Activated CD8-positive, alpha-beta memory T cell treated with anti-CD3 and anti-CD28 coated beads, Interleukin-2, amount 10 ng/mL, durations not matched to agents 7 days and 5 days (primary cell): ENCODE measurements at regions not wholly inside any gene's neighbourhood (a gene's known extent, or its start where the extent isn't known, plus 50 kb on each side); places are given as distances from the start of the nearest gene placed in this dataset.

ENCODE experiments used
- ATAC-seq: fragments of 150-1000 bp; cut with Tn5 transposase; one replicate; pipeline ENCODE4 v1.10.0; 2021; ENCODE audit warnings: moderate library complexity
- CTCF ChIA-PET: fragments of 350-600 bp; sonication (Branson Sonifier 250); formaldehyde crosslinking; loops from one replicate; lab custom pipeline; 2021; ENCODE audit warnings: antibody characterized with exemption; lab: Charles Lee
- DNase-seq: peaks from one replicate; pipeline ENCODE4 v3.0.0-alpha.2; 2020
- H3K27ac Mint-ChIP-seq: one replicate; pipeline ENCODE4 v1.8.0; 2021; ENCODE audit warnings: mild to moderate bottlenecking, mixed read lengths
- H3K27me3 Mint-ChIP-seq: one replicate; pipeline ENCODE4 v1.8.0; 2021; ENCODE audit warnings: mixed read lengths
- H3K36me3 Mint-ChIP-seq: one replicate; pipeline ENCODE4 v1.8.0; 2021; ENCODE audit warnings: mild to moderate bottlenecking, mixed read lengths
- H3K4me1 Mint-ChIP-seq: one replicate; pipeline ENCODE4 v1.8.0; 2021; ENCODE audit warnings: mixed read lengths
- H3K4me3 Mint-ChIP-seq: one replicate; pipeline ENCODE4 v1.8.0; 2021; ENCODE audit warnings: mild to moderate bottlenecking, moderate library complexity, mixed read lengths
- H3K9me3 Mint-ChIP-seq: one replicate; pipeline ENCODE4 v1.8.0; 2022; ENCODE audit warnings: low read depth, mixed read lengths

- Mint-ChIP-seq H3K4me1 (peaks cover 2% of the 10 kb centered on the region), H3K4me3 (no peak overlapping the region), H3K9me3 (no peaks in the 10 kb centered on the region), H3K27ac (no peak overlapping the region), H3K36me3 (no peaks in the 10 kb centered on the region), H3K27me3 (peaks cover 6% of the 10 kb centered on the region)
- ATAC-seq (no peak), DNase-seq (no peak)
- CTCF ChIA-PET, result no interaction called here
Observed at GRCh38 chr7:24404315-24404714, 120.3 kb downstream of the NPY start.

- CTCF ChIA-PET, result no interaction called here
- DNase-seq (no peak), ATAC-seq (no peak)
- Mint-ChIP-seq H3K27me3 (peaks cover 6% of the 10 kb centered on the region), H3K27ac (no peak overlapping the region), H3K9me3 (no peaks in the 10 kb centered on the region), H3K4me1 (peaks cover 2% of the 10 kb centered on the region), H3K4me3 (no peak overlapping the region), H3K36me3 (no peaks in the 10 kb centered on the region)
Observed at GRCh38 chr7:24405002-24405401, 121.0 kb downstream of the NPY start.

GRCh38 chr7:24406053-24406788, 122.2 kb downstream of the NPY start:
- CTCF ChIA-PET, result interaction anchor here (1.4 kb wide), 1 partner anchor 18 kb away, joined by 4 read pairs; no protein-coding TSS in a partner anchor
- peaks cover 6% of the 10 kb centered on the region for H3K27me3 Mint-ChIP-seq

GRCh38 chr7:24406789-24407299, 122.9 kb downstream of the NPY start:
- CTCF ChIA-PET, result interaction anchor here (1.4 kb wide), 1 partner anchor 18 kb away, joined by 4 read pairs; no protein-coding TSS in a partner anchor
- no peaks in the 10 kb centered on the region for H3K36me3 Mint-ChIP-seq
- peaks cover 6% of the 10 kb centered on the region for H3K27me3 Mint-ChIP-seq
- no peak for ATAC-seq
- H3K9me3 Mint-ChIP-seq, result no peaks in the 10 kb centered on the region
- DNase-seq, result no peak
- no peak overlapping the region for H3K27ac Mint-ChIP-seq
- peaks cover 2% of the 10 kb centered on the region for H3K4me1 Mint-ChIP-seq
- no peak overlapping the region for H3K4me3 Mint-ChIP-seq

More at GRCh38 chr7:24406053-24406788, 122.2 kb downstream of the NPY start:
- H3K4me1 Mint-ChIP-seq, result peaks cover 2% of the 10 kb centered on the region
- DNase-seq, result no peak
- H3K27ac Mint-ChIP-seq, result no peak overlapping the region
- ATAC-seq, result no peak
- H3K4me3 Mint-ChIP-seq, result no peak overlapping the region
- no peaks in the 10 kb centered on the region for H3K9me3 Mint-ChIP-seq
- H3K36me3 Mint-ChIP-seq, result no peaks in the 10 kb centered on the region

GRCh38 chr7:24407965-24408364, 124.0 kb downstream of the NPY start:
- peaks cover 8% of the 10 kb centered on the region for H3K27me3 Mint-ChIP-seq
- H3K9me3 Mint-ChIP-seq, result no peaks in the 10 kb centered on the region
- no peak overlapping the region for H3K27ac Mint-ChIP-seq
- peaks cover 1% of the 10 kb centered on the region for H3K36me3 Mint-ChIP-seq
- DNase-seq, result no peak
- ATAC-seq, result no peak
- CTCF ChIA-PET, result interaction anchor here (1.4 kb wide), 1 partner anchor 19 kb away, joined by 4 read pairs; no protein-coding TSS in a partner anchor
- H3K4me1 Mint-ChIP-seq, result peaks cover 2% of the 10 kb centered on the region
- H3K4me3 Mint-ChIP-seq, result no peak overlapping the region

- Mint-ChIP-seq H3K27ac (no peak overlapping the region), H3K4me1 (peaks cover 2% of the 10 kb centered on the region), H3K36me3 (peaks cover 1% of the 10 kb centered on the region), H3K27me3 (peaks cover 9% of the 10 kb centered on the region), H3K4me3 (no peak overlapping the region), H3K9me3 (peaks cover 3% of the 10 kb centered on the region)
- CTCF ChIA-PET, result no interaction called here
- DNase-seq, result no peak
- ATAC-seq, result no peak
Observed at GRCh38 chr7:24408798-24409430, 124.9 kb downstream of the NPY start.

- no peak overlapping the region for H3K27ac Mint-ChIP-seq
- peaks cover 1% of the 10 kb centered on the region for H3K36me3 Mint-ChIP-seq
- ATAC-seq (no peak), DNase-seq (no peak)
- no peak overlapping the region for H3K4me3 Mint-ChIP-seq
- CTCF ChIA-PET, result no interaction called here
- H3K27me3 Mint-ChIP-seq, result peaks cover 11% of the 10 kb centered on the region
- peaks cover 3% of the 10 kb centered on the region for H3K9me3 Mint-ChIP-seq
- peaks cover 2% of the 10 kb centered on the region for H3K4me1 Mint-ChIP-seq
Observed at GRCh38 chr7:24409431-24410024, 125.5 kb downstream of the NPY start.

GRCh38 chr7:24411226-24411625, 127.2 kb downstream of the NPY start:
- no peak for DNase-seq
- CTCF ChIA-PET, result no interaction called here
- no peak for ATAC-seq
- Mint-ChIP-seq H3K27me3 (peaks cover 8% of the 10 kb centered on the region), H3K36me3 (peaks cover 1% of the 10 kb centered on the region), H3K4me3 (no peak overlapping the region), H3K9me3 (peaks cover 3% of the 10 kb centered on the region), H3K27ac (no peak overlapping the region), H3K4me1 (no peaks in the 10 kb centered on the region)

- H3K9me3 Mint-ChIP-seq, result peaks cover 3% of the 10 kb centered on the region
- CTCF ChIA-PET, result no interaction called here
- H3K27me3 Mint-ChIP-seq, result peaks cover 13% of the 10 kb centered on the region
- no peaks in the 10 kb centered on the region for H3K36me3 Mint-ChIP-seq
- H3K4me1 Mint-ChIP-seq, result no peaks in the 10 kb centered on the region
- DNase-seq, result no peak
- no peak overlapping the region for H3K27ac Mint-ChIP-seq
- H3K4me3 Mint-ChIP-seq, result no peak overlapping the region
- ATAC-seq, result no peak
Observed at GRCh38 chr7:24417526-24418120, 133.6 kb downstream of the NPY start.

GRCh38 chr7:24419077-24419476, 135.1 kb downstream of the NPY start:
- no peak for DNase-seq
- H3K27ac Mint-ChIP-seq, result no peak overlapping the region
- no peaks in the 10 kb centered on the region for H3K36me3 Mint-ChIP-seq
- H3K4me1 Mint-ChIP-seq, result no peaks in the 10 kb centered on the region
- ATAC-seq, result no peak
- H3K9me3 Mint-ChIP-seq, result no peaks in the 10 kb centered on the region
- no peak overlapping the region for H3K4me3 Mint-ChIP-seq
- H3K27me3 Mint-ChIP-seq, result peaks cover 8% of the 10 kb centered on the region
- CTCF ChIA-PET, result no interaction called here

- Mint-ChIP-seq H3K27ac (no peak overlapping the region), H3K4me1 (no peaks in the 10 kb centered on the region), H3K9me3 (no peaks in the 10 kb centered on the region), H3K27me3 (peaks cover 8% of the 10 kb centered on the region), H3K36me3 (no peaks in the 10 kb centered on the region), H3K4me3 (no peak overlapping the region)
- DNase-seq, result no peak
- no peak for ATAC-seq
- CTCF ChIA-PET, result no interaction called here
Observed at GRCh38 chr7:24419511-24419910, 135.5 kb downstream of the NPY start.

GRCh38 chr7:24422441-24423010, 138.5 kb downstream of the NPY start:
- H3K27me3 Mint-ChIP-seq, result peaks cover 11% of the 10 kb centered on the region
- H3K4me3 Mint-ChIP-seq, result no peak overlapping the region
- ATAC-seq (no peak), DNase-seq (no peak)
- no peaks in the 10 kb centered on the region for H3K36me3 Mint-ChIP-seq
- no peak overlapping the region for H3K27ac Mint-ChIP-seq
- H3K4me1 Mint-ChIP-seq, result no peaks in the 10 kb centered on the region
- H3K9me3 Mint-ChIP-seq, result no peaks in the 10 kb centered on the region
- CTCF ChIA-PET, result no interaction called here

GRCh38 chr7:24425664-24426063, 141.7 kb downstream of the NPY start:
- Mint-ChIP-seq H3K9me3 (no peaks in the 10 kb centered on the region), H3K4me1 (no peaks in the 10 kb centered on the region), H3K27ac (no peak overlapping the region), H3K4me3 (no peak overlapping the region), H3K36me3 (no peaks in the 10 kb centered on the region), H3K27me3 (peaks cover 11% of the 10 kb centered on the region)
- ATAC-seq, result no peak
- DNase-seq, result no peak
- CTCF ChIA-PET, result no interaction called here
